ENCODE measurements at regions not wholly inside any gene's neighbourhood (a gene's known extent, or its start where the extent isn't known, plus 50 kb on each side); places are given as distances from the start of the nearest gene placed in this dataset.

GRCh38 chr9:118670011-118670953 is 699.0 kb downstream of the BRINP1 start:
- Histone ChIP-seq H4K91ac (ENCODE audit: insufficient read length, low read depth, low read length) (no peak overlapping the region), H3K79me1 (ENCODE audit: insufficient read depth, low read depth, low read length, poor library complexity, severe bottlenecking) (no peaks in the 10 kb centered on the region), H2BK20ac (ENCODE audit: low read depth, low read length, poor library complexity, severe bottlenecking) (no peak overlapping the region), H4K20me1 (ENCODE audit: control insufficient read depth, insufficient read depth, insufficient read length) (no peaks in the 10 kb centered on the region), H2AFZ (ENCODE audit: low read length) (no peak overlapping the region), H3K4me2 (ENCODE audit: insufficient read depth, insufficient read length, low read length) (no peak overlapping the region), H2BK15ac (ENCODE audit: low read depth, low read length) (no peak overlapping the region), H3K27me3 (ENCODE audit: insufficient read depth, low read length) (no peaks in the 10 kb centered on the region), H3K23me2 (ENCODE audit: insufficient read length, low read depth, low read length, poor library complexity, severe bottlenecking) (no peaks in the 10 kb centered on the region), H3K56ac (ENCODE audit: insufficient read length, low read depth, low read length) (no peak overlapping the region), H3K4me1 (ENCODE audit: insufficient read depth, low read length) (peaks cover 4% of the 10 kb centered on the region; the same call in 1 of the 2 replicates), H3K9me3 (ENCODE audit: control insufficient read depth, low read depth, low read length) (no peaks in the 10 kb centered on the region), H3K27ac (ENCODE audit: insufficient read length, low read depth, low read length) (no peak overlapping the region), H4K8ac (replicated peaks; ENCODE audit: insufficient read length, low read depth, low read length) (no peak overlapping the region), H3T11ph (ENCODE audit: low read length) (no peak overlapping the region), H3K14ac (ENCODE audit: insufficient read depth, low read length) (no peak overlapping the region), H3K4ac (ENCODE audit: low read depth, low read length) (no peak overlapping the region), H2AK5ac (ENCODE audit: insufficient read length, low read length) (no peak overlapping the region), H4K5ac (ENCODE audit: insufficient read length, low read depth, low read length) (no peak overlapping the region), H3K79me2 (ENCODE audit: insufficient read depth, low read length) (no peaks in the 10 kb centered on the region), H2BK12ac (ENCODE audit: insufficient read length, low read depth, low read length) (no peak overlapping the region), H3K9ac (ENCODE audit: extremely low read depth, insufficient read length, low read length) (no peak overlapping the region), H3K23ac (ENCODE audit: insufficient read length, low read depth, low read length) (no peak overlapping the region), H2BK120ac (ENCODE audit: low read depth, low read length, poor library complexity, severe bottlenecking) (no peak overlapping the region), H2BK5ac (ENCODE audit: insufficient read length, low read length) (no peak overlapping the region), H3K18ac (ENCODE audit: insufficient read length, low read depth, low read length) (no peak overlapping the region)
- no CpG with 5 or more reads among the region's 11 CpGs for whole genome bisulfite sequencing (ENCODE audit: extremely low coverage, insufficient read length, low lambda C conversion rate)
- Mint-ChIP-seq H3K36me3 (ENCODE audit: insufficient read depth in 1 of 3, low read depth in 3 of 3) (no peaks in the 10 kb centered on the region), H3K27me3 (ENCODE audit: low read depth) (no peaks in the 10 kb centered on the region), H3K9me3 (no peaks in the 10 kb centered on the region; a peak in 1 of 5 replicates), H3K27ac (peak overlapping the region; percentile 22 to 57 (median 49); a peak in 5 of 7 replicates), H3K4me1 (peaks cover 16 to 19% of the 10 kb centered on the region in 2 experiments), H3K4me3 (no peak overlapping the region)
- no peak for DNase-seq
- TF ChIP-seq CTCF (conservative IDR thresholded peaks at IDR 0.05): no peak

All from H9 (cell line).